Upper lobe of left lung (tissue), 4 donors: ENCODE measurements at regions not wholly inside any gene's neighbourhood (a gene's known extent, or its start where the extent isn't known, plus 50 kb on each side); places are given as distances from the start of the nearest gene placed in this dataset.

Experiments used
- CTCF ChIP-seq, 6 experiments: fragments of 450-650 bp in 4 of 6; fragments of 200-600 bp in 2 of 6; sonication (generic) in 2 of 6; IDR thresholded peaks; one replicate each; pipeline ENCODE4 v1.5.1; 2016 to 2019; ENCODE audit warnings: antibody characterized with exemption in 6 of 6
- POLR2A ChIP-seq, 4 donors: fragments of 450-650 bp; IDR thresholded peaks; one replicate each; pipeline ENCODE4 v1.5.1; 2016 to 2017; ENCODE audit warnings: antibody characterized with exemption in 4 of 4, mild to moderate bottlenecking in 2 of 4

DNA sequence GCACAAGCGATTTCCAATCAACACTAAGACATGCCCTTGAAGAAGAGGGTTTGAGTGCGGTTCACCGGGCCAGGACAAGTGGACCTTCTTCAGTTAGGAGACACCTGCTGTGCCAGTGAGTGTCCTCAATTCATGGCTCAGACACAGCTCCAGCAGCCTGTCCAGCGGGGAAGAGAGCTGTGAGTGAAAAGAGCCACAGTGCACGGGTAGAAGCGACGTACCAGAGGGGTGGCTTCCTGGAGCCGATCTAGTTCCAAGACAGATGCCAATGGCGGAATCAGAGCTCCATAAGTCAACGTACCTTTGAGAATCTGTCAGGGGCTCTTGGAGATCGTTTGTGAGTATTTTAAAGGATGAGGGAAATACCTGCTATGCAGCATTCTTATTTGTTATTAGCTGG, 119.9 kb upstream of the SALL3 start:
- TF ChIP-seq POLR2A (IDR thresholded peaks at IDR 0.05) (no peak), CTCF (IDR thresholded peaks at IDR 0.05) (no peak)
